AG04449 (cell line): ENCODE measurements at regions not wholly inside any gene's neighbourhood (a gene's known extent, or its start where the extent isn't known, plus 50 kb on each side); places are given as distances from the start of the nearest gene placed in this dataset.

ENCODE experiments used
- CTCF ChIA-PET: fragments of 350-600 bp; formaldehyde crosslinking; extraction: SDS; loops from one replicate; lab custom pipeline; 2021; ENCODE audit warnings: antibody characterized with exemption; lab: Yijun Ruan, JAX
- POLR2A ChIA-PET: fragments of 400-600, 350-600 bp; formaldehyde crosslinking; extraction: SDS; loops from one replicate; lab custom pipeline; 2020; ENCODE audit warnings: antibody characterized with exemption, inconsistent platforms; lab: Yijun Ruan, JAX
- DNase-seq: peaks from one replicate; pipeline ENCODE4 v3.0.0-alpha.2; 2010; ENCODE audit warnings: low read depth, low spot score
- H3K4me3 ChIP-seq: 2 replicates; pipeline ENCODE4 v1.5.1; 2011; ENCODE audit warnings: low read depth, mild to moderate bottlenecking, control low read depth, low read length
- CTCF ChIP-seq: IDR thresholded peaks from one replicate; pipeline ENCODE4 v1.5.1; 2011; ENCODE audit warnings: mild to moderate bottlenecking, moderate library complexity, low read length, control low read depth, inconsistent platforms; ENCODE audit not compliant: insufficient read depth; ENCODE audit errors: missing control alignments

GRCh38 chr5:129398026-129398678 lies 61.9 kb upstream of the ADAMTS19 start:
- CTCF ChIA-PET = interaction anchor here (0.6 kb wide), 1 partner anchor 370 kb away, joined by 3 read pairs; no protein-coding TSS in a partner anchor
- POLR2A ChIA-PET = no interaction called here
- H3K4me3 ChIP-seq = no peak overlapping the region
- DNase-seq = no peak
- TF ChIP-seq CTCF = no peak

- DNase-seq = no peak
- no peak for TF ChIP-seq CTCF
- no peak overlapping the region for H3K4me3 ChIP-seq
- ChIA-PET POLR2A (no interaction called here), CTCF (interaction anchor here (2.0 to 3.0 kb wide), 2 partner anchors 369 to 371 kb away, joined by 11 to 19 read pairs; no protein-coding TSS in a partner anchor)
Observed at GRCh38 chr5:129399069-129399468, 61.0 kb upstream of the ADAMTS19 start.

- no peak overlapping the region for H3K4me3 ChIP-seq
- no peak for TF ChIP-seq CTCF
- POLR2A ChIA-PET = no interaction called here
- DNase-seq = no peak
- CTCF ChIA-PET = interaction anchor here (1.1 to 3.0 kb wide), 7 partner anchors 9 to 453 kb away, joined by 4 to 19 read pairs (median 6); no protein-coding TSS in a partner anchor
Observed at GRCh38 chr5:129400395-129400983, 59.6 kb upstream of the ADAMTS19 start.

DNA sequence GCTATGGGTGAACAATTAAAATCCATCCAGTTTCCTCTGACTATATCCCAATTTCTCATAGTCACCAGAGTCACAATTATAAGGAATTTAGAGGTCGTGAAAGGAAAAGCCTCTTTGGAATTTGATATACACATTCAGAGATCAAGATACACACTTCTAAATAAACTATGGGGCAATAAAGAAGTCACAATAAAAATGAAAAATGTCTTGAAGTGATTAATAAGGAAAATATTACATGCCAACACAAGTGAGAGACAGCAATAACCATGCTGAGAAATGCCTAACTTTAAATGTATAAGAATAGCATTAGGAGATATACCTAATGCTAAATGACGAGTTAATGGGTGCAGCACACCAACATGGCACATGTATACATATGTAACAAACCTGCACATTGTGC lies 54.9 kb upstream of the ADAMTS19 start:
- no peak for DNase-seq
- ChIA-PET POLR2A (no interaction called here), CTCF (no interaction called here)
- H3K4me3 ChIP-seq = no peak overlapping the region
- no peak for TF ChIP-seq CTCF

DNA sequence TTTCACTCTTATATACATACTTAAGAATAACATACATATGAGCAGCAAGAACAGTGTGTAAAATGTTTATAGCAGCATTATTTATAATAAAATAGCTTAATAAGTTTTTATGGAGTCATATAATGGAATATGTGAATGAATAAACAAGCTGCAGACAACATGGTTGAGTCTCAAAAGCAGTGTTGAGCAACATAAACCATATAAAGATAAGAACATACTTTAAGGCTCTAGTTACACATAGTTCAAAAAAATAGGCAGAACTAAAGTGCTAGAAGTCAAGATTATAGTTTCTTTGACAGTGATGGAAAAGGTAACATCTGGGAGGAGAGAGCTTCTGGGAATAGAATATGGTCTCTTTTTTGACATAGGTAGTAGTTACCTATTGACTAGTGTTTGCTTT lies 53.7 kb upstream of the ADAMTS19 start:
- ChIA-PET POLR2A (no interaction called here), CTCF (no interaction called here)
- DNase-seq = no peak
- no peak overlapping the region for H3K4me3 ChIP-seq
- TF ChIP-seq CTCF = no peak
